ENCODE measurements at regions not wholly inside any gene's neighbourhood (a gene's known extent, or its start where the extent isn't known, plus 50 kb on each side); places are given as distances from the start of the nearest gene placed in this dataset.

GRCh38 chr4:4655901-4656300, 114.1 kb upstream of the STX18 start:
- TF ChIP-seq, protein P1, sequence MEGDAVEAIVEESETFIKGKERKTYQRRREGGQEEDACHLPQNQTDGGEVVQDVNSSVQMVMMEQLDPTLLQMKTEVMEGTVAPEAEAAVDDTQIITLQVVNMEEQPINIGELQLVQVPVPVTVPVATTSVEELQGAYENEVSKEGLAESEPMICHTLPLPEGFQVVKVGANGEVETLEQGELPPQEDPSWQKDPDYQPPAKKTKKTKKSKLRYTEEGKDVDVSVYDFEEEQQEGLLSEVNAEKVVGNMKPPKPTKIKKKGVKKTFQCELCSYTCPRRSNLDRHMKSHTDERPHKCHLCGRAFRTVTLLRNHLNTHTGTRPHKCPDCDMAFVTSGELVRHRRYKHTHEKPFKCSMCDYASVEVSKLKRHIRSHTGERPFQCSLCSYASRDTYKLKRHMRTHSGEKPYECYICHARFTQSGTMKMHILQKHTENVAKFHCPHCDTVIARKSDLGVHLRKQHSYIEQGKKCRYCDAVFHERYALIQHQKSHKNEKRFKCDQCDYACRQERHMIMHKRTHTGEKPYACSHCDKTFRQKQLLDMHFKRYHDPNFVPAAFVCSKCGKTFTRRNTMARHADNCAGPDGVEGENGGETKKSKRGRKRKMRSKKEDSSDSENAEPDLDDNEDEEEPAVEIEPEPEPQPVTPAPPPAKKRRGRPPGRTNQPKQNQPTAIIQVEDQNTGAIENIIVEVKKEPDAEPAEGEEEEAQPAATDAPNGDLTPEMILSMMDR (IDR thresholded peaks at IDR 0.05; ENCODE audit: poor library complexity) = no peak
- no peak for TF ChIP-seq EZH2phosphoT487 (IDR thresholded peaks at IDR 0.05; ENCODE audit: low read depth, severe bottlenecking, unreplicated experiment)

Data from hepatocyte (in vitro differentiated cells).